K562 (cell line): ENCODE measurements at regions not wholly inside any gene's neighbourhood (a gene's known extent, or its start where the extent isn't known, plus 50 kb on each side); places are given as distances from the start of the nearest gene placed in this dataset.

Source experiments
- AFF1 ChIP-seq, 2 experiments: fragments of 450-650 bp; IDR thresholded peaks; 2 replicates each; pipeline ENCODE4 v1.6.1; 2018; ENCODE audit warnings: mild to moderate bottlenecking in 2 of 2, low read depth in 1 of 2; ENCODE audit not compliant: partially characterized antibody in 2 of 2
- CHAMP1 ChIP-seq: fragments of 450-650 bp; IDR thresholded peaks from 2 replicates; pipeline ENCODE4 v1.6.1; 2016; ENCODE audit warnings: mild to moderate bottlenecking
- EHMT2 ChIP-seq: fragments of 450-650 bp; IDR thresholded peaks from 2 replicates; pipeline ENCODE4 v1.6.1; 2018; ENCODE audit warnings: antibody characterized with exemption
- ESRRA ChIP-seq: fragments of 450-650 bp; IDR thresholded peaks from 2 replicates; pipeline ENCODE4 v1.6.1; 2014; ENCODE audit warnings: low read depth, mild to moderate bottlenecking, moderate library complexity, borderline replicate concordance
- HDAC1 ChIP-seq, 2 experiments: fragments of 450-650 bp; IDR thresholded peaks; 2 replicates each; pipeline ENCODE4 v1.6.1; 2016 to 2017; ENCODE audit warnings: inconsistent platforms in 1 of 2, mild to moderate bottlenecking in 1 of 2, moderate library complexity in 1 of 2
- MIER1 ChIP-seq: fragments of 450-650 bp; IDR thresholded peaks from 2 replicates; pipeline ENCODE4 v1.6.1; 2016; ENCODE audit warnings: antibody characterized with exemption, mild to moderate bottlenecking, low read depth
- PRMT5 ChIP-seq: sonication (generic); formaldehyde crosslinking; IDR thresholded peaks from 2 replicates; pipeline ENCODE4 v1.5.0; 2020; ENCODE audit warnings: missing genetic modification reagents
- ZKSCAN1 ChIP-seq: fragments of 150-350 bp; IDR thresholded peaks from 2 replicates; pipeline ENCODE4 v1.6.1; 2016; ENCODE audit warnings: low read depth, low read length
- ZNF197 ChIP-seq: fragments of 200-800 bp; sonication (Bioruptor generic); IDR thresholded peaks from 2 replicates; pipeline ENCODE4 v1.6.1; 2016; ENCODE audit warnings: low read depth, missing genetic modification characterization, missing compliant biosample characterization
- ZNF253 ChIP-seq: fragments of 250-450 bp; sonication (Bioruptor Pico); conservative IDR thresholded peaks from 2 replicates; pipeline ENCODE4 v1.6.1; 2021; ENCODE audit warnings: mild to moderate bottlenecking
- TF ChIP-seq, protein P1 (sequence below), 2 experiments: fragments of 450-650 bp; formaldehyde crosslinking in 1 of 2; IDR thresholded peaks; 2 replicates each; pipeline versions ENCODE4 v1.4.0 to v1.6.1; 2014 to 2020; ENCODE audit warnings: mild to moderate bottlenecking in 2 of 2, borderline replicate concordance in 1 of 2, low read depth in 1 of 2

- TF ChIP-seq CHAMP1 (peak; percentile 46; the same call in 1 of the 2 replicates), ESRRA (no peak), ZNF253 (no peak), EHMT2 (peak; percentile 99), ZNF197 (CRISPR knock-in tag) (0 out of 2 replicates have a peak, but pooled peaks have one; percentile 35), AFF1 (IDR thresholded peaks at IDR 0.05; ENCODE audit: low read depth in 1 of 2, partially characterized antibody in 2 of 2) (peak in 1 of 2 experiments; percentile 68), PRMT5 (CRISPR knock-in tag) (peak; percentile 72; the same call in 1 of the 2 replicates), HDAC1 (IDR thresholded peaks at IDR 0.05) (0 out of 4 replicates have a peak, but pooled peaks of 1 of the 2 experiments have one; percentile 17), MIER1 (peak; percentile 93), ZKSCAN1 (no peak)
- TF ChIP-seq, protein P1, sequence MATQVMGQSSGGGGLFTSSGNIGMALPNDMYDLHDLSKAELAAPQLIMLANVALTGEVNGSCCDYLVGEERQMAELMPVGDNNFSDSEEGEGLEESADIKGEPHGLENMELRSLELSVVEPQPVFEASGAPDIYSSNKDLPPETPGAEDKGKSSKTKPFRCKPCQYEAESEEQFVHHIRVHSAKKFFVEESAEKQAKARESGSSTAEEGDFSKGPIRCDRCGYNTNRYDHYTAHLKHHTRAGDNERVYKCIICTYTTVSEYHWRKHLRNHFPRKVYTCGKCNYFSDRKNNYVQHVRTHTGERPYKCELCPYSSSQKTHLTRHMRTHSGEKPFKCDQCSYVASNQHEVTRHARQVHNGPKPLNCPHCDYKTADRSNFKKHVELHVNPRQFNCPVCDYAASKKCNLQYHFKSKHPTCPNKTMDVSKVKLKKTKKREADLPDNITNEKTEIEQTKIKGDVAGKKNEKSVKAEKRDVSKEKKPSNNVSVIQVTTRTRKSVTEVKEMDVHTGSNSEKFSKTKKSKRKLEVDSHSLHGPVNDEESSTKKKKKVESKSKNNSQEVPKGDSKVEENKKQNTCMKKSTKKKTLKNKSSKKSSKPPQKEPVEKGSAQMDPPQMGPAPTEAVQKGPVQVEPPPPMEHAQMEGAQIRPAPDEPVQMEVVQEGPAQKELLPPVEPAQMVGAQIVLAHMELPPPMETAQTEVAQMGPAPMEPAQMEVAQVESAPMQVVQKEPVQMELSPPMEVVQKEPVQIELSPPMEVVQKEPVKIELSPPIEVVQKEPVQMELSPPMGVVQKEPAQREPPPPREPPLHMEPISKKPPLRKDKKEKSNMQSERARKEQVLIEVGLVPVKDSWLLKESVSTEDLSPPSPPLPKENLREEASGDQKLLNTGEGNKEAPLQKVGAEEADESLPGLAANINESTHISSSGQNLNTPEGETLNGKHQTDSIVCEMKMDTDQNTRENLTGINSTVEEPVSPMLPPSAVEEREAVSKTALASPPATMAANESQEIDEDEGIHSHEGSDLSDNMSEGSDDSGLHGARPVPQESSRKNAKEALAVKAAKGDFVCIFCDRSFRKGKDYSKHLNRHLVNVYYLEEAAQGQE (IDR thresholded peaks at IDR 0.05; ENCODE audit: borderline replicate concordance): peak; percentile 99
- TF ChIP-seq, protein P1 (CRISPR knock-in tag; IDR thresholded peaks at IDR 0.05; ENCODE audit: low read depth): peak; percentile 93
Measured at GRCh38 chr16:8346294-8346693, 244.0 kb downstream of the TMEM114 start (continued).
